HG03060 (cell line): ENCODE measurements at regions not wholly inside any gene's neighbourhood (a gene's known extent, or its start where the extent isn't known, plus 50 kb on each side); places are given as distances from the start of the nearest gene placed in this dataset.
"Not testable (repeated sequence)": the region's sequence is repeated elsewhere in the genome, so short reads cannot be mapped to it uniquely, and the experiment has no call there.

Source experiments
- ATAC-seq: cut with Tn5 transposase; IDR thresholded peaks from one replicate; pipeline ENCODE4 v1.9.1; 2021; ENCODE audit warnings: low read depth, moderate number of reproducible peaks; ENCODE audit not compliant: unreplicated experiment

DNA sequence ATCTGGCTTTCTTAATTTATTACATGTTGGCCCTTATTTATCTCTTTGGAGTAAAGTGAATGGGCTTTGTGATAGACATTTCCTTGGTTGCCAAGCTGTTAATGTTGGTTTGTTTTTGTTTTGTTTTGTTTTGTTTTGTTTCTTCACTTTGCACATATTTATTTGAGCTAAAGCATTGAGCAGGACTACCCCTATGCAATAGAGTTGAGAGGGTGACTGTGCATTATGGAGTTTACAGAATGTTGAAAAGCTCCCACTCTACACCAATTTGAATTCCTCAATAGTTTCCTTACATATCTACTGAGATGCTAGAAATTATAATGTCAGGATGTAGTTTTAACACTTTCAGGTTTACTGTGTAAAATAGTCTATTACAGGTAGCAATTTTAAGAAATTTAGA is 462.8 kb upstream of the CBLB start:
- ATAC-seq: no peak

DNA sequence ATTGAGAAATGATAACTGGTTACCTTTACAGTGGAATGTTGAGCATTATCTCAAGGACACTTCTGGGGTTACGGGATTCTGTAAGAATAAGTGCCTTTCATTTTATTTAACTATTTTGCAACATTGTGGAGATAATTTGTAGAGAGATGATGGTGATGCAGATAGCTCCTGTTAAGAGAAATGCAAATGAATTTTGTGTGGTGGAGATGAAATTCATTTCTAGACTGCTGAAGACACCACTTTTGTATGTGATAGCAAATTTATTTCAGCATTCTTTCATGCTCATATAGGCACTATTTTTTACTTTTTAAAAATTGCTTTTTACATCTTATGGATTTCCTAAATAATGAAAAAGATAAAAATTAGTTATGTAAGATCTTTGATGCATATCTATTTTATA is 463.3 kb upstream of the CBLB start:
- ATAC-seq: no peak

DNA sequence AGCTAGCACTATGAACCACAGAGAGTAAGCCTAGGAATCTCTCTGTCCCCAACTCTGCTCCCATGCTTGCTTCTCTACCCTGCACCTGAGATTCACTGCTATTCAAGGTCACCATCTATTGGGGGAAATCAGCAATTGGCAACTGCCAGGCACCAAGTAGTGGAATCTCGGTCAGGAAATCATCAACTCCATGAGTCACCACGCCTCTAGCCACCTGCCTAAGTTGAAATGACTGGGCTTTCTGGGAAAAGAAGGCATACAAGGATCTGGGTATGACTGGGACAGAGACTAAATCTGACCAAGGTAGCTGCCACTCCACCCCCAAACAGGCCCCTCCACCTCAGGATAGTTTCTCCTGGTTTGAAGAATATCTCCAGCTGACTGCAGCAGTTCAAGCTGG is 464.1 kb upstream of the CBLB start:
- ATAC-seq: peak; percentile 30

DNA sequence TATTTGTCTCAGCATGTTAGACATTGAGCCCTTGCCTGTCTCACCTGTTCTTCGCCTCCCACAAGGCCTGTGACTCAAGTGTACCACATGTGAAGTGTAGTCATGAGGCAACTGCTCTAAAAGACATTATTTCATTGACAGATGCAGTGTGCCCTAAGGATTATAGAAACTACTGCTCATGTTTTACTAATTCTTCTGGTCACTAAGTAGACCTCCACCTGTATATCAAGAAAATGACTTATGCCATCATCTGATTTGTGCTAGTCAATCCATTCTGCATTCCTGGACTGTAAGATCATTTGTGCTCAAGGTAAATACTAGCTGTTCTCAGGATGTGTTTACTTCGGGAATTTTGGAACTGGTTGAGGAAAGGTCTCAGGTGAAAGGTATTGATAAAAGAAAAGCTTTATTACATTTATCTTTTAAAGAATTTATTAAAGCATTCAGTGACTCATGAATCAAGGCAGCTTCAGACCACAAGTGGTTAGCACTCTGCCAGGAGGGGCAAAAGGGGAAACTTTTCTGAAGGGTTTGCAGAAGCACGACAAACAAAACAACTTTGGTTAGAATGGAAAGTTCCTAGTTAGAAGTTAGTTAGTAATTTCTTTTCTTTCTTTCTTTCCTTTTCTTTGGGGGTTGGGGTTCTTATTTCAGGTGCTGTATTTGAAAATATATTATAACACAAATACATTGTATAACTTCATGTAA is 465.3 kb upstream of the CBLB start:
- ATAC-seq: no peak

DNA sequence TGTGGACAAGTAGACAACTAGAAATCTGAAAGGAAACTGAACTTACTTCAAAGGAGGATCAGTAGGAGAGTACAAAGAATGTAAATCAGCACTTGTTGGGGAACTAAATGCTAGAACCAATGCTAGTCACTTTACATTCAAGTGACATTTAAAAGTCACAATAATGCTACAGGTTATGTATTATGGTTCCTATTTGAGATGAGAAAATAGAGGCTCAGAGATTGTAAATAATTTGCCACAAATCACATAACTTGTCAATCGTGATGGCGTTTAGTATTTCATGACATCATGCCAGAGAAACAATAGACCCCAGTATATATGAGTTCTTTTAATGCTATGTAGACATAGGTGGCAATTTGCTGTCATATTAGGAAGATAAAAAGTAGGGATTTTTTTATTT is 467.8 kb upstream of the CBLB start:
- no peak for ATAC-seq

DNA sequence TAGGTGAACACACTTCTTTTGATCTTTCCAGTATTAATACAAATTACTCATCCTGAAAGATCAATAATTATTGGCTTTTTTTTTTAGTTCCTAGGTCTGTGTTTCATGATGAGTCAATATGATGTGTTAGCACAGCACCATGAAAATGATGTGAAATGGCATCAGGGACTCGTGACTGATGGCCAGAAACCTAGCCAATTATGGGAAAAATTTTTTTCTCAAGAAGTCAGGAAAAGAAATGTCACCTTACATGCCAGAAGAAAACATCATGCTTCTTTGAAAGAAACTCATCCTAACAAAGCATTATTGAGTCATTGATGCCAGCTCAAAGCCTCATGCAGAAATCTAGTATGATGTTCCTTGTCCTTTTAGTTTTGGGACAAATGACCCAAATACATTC is 468.3 kb upstream of the CBLB start:
- ATAC-seq: no peak

DNA sequence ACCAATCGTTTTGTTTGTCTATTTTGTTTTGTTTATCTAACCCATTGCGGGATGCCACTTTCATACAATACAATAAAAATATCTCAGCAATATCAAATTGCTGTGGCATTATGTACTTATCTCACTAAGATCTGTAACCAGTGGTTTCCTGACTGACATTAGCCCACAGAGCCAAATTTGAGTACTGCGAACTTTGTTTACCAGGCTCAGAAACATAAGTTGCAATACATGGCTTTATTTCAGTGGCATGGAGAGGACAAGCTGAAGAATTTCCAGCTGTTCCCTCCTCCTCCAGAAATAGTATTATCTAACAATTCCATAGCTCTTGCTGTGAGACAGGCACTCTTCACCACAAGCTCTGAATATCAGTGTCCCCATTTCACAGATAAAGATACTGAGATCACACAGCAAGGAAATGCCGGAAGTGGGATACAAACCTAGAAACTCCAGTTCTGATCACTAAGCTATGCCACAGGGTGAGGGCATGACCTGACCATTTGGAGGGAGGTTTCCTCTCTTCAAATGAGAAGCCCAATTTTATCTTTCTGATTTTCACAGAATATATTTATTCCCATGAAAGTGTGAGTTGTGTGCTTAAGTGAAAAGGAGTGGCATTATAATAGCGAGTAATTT is 469.9 kb upstream of the CBLB start:
- no peak for ATAC-seq

DNA sequence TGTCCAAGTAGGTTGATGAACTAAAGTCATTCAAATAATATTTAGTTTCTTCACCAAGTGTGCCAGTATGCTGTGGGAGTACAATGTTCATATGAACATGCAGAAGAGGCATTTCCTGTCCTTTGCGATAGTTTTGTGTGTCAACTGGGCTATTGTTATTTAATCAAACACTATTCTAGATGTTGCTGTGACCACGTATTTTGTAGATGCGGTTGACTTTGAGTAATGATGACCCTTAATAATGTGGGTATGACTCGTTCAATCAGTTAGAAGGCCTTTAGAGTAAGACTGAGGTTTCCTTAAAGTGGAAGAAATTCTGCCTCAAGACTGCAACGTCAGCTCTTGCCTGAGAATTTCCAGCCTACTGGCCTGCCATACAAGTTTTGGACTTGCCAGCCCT is 470.7 kb upstream of the CBLB start:
- ATAC-seq: no peak

DNA sequence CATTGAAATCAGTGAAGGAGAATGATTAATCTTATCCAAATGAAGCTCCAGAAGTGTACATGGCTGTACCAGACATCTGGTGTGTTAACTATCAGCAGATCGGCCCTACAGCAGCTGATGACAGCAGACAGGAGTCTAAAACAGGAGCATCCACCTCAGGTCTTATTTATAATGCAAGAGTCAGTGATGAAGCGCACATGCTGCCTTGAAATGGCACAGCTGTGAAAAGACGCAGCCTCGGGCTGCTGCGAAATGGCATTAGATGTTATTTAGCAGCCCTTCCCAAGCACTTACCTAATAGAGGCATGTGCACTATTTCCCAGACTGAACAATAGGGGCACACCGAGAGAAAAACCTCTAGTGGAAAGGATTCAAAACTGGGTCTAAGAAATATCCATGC is 472.3 kb upstream of the CBLB start:
- ATAC-seq: no peak

DNA sequence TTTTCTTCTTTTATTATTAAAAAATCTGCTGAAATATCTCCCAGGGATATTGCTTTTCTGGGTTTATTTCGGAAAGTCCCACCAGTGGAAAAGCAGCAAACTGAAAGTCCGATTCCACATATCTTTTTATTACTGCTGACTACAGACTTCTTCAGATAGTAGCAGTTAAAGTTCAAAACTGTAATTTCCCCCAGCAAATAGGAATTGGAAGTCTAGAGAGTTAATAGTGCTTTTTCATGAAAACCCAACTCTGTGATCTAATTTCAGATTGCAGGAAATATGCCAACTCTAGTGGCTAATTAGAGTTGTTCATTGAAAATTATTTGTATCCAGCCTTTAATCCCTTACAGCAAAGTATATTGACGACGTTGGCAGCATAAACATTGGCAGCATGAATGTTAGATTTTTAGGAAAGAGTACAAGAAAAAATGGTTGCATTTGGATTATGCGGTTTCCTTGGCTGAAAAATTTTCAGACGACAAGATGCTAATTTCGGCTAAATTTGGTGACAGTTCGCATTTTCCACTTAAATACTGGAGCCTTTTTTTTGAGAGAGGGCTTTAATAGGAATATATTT is 472.9 kb upstream of the CBLB start:
- no peak for ATAC-seq

DNA sequence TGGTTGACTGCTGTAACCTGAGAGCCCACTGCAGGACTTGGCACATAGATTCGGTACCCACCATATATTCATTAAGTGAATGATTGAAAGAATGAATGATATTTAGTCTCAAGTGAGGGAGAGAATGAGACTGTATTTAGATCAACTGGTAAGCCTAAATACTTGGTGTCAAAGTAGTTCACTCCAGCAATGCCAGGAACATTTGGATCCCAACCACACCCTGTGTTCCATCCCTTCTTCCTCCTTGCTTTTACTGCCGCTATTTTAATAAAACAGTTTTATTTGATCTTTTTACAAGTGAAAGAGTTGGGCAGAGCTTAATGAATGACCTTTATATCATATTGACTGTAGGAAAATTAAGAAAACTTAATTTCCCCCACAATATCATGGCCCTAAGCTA is 473.6 kb upstream of the CBLB start:
- ATAC-seq: no peak

DNA sequence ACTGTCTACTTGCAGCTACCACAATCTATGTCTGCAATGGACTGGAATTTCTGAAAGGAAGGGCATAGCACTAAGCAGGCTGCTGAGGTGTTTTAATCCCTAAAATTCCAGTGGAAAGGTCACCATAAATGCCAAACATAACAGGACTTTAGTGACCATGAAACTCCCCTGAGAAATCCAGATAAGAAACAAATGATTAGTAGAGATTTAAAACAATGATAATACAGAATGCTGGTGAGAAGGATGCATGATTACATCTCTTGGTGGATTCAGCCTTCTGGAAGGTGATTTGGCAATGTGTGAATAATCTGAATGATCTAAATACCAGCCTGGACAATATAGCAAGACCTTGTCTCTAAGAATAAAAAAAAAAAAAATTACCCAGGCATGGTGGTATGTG is 475.0 kb upstream of the CBLB start:
- ATAC-seq: no peak

DNA sequence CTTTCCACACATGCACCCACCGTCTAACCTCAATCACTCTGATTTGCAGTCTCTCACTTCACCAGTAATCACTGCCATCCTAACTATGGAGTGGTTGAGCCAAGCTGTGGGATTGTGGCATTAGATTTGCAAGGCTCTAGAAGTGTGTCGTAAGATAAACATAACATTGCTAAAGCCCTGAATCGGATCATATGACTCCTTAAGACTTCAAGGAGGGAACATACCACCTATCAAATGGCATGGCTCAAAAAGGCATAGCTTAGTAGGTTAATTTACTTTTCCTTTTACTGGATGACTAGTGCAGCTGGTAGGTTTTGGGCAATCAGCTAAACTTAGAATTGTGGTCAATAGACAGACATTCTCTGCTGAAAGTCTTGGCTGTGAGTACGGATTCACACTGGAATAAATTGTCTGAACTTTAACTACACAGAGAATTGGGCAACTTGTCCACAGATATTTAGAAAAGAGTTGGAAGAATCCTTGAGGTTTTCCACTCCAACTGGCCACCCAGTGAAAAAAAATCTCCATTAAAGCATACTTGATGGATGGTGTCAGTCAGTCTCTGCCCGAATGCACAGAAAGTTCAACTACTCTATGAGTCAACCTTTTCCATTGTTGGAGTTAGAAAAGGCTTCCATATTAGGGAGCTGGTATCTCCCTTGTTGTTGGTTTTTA is 476.7 kb upstream of the CBLB start:
- no peak for ATAC-seq

DNA sequence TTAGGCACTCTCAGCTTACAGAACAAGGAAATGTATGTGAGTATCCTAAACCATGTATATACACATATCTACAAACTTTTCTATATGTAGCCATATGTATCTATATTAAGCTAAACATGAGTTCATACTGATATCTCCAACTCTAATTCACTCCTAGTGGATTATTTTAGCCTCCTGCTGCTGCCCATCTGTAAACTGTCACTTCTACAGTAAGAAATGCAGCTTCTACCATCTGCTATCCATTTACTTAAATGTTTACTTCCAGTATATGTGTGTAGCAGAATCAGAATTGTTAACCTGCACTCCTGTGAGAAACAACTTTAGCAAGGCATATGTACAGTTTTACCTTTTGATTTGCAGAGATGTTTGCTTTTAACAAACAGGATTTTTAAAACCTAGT is 478.5 kb upstream of the CBLB start:
- no peak for ATAC-seq

DNA sequence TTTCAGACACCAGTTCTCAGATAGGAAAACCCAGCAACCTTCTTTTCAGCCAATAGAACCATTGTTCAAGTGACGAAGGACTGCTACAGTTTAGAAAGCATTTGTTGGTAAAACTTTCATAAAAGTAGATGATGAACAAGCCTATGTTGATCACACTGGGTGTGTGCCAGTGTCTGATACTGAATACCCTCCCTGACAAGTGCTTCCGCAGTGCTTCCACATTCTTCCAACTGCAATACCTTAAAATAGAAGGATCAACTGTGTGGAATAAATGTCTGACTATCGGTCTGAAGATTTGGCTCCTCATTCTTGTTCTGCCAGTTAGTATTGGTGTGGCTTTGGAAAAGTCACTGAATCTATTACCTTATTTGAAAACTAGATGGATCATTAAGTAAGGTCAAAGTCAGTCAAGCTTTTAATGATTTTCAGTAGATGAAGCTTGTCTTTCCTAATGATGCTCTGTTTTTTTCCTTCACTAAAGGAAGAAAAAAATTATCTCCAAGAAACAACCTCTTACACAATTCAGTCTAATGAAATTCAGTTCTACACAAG is 479.4 kb upstream of the CBLB start:
- no peak for ATAC-seq

DNA sequence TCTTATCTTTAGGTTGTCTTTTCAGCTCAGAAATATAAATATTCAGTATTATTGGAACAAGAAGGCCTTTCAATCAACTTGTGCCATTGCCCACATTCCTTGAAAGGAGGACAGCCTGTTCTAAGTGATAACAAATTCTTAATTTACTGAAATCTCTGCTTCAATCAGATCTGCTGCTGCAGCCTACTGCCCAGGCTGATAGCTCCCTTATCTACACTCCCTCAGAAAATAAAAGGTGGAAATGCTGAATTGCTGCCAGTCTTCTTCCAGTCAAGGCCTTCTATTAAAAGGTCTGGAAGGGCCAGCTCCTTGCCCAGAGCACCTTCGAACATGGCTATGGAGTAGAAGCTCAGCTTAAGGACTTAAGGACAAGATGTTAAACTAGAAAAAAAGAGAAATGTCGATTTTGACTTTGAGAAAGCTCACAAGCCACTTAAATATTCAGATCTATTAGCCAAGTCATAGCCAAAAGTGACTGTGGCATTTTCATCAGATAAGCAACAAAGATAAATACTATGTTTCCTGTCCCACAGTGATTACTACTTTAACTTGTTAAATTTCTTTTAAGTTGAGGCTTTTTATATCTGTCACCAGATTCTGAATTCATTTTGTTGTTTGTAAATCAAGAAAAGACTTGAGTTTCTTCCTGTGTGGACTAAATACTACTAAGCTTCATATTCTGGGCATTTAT is 480.5 kb upstream of the CBLB start:
- ATAC-seq: no peak

DNA sequence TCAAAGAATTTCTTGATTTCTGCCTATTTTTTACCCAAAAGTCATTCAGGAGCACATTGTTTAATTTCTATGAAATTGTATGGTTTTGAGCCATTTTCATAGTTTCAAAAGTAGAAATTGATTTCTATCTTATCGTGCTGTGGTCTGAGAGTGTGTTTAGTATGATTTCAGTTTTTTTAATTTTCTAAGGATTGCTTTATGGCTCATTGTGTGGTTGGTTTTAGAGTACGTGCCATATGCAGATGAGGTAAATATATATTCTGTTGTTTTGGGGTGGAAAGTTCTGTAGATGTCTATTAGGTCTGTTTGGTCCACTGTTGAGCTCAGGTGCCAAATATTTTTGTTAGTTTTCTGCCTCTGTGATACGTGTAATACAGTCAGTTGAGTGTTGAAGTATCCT is 487.1 kb upstream of the CBLB start:
- ATAC-seq: no peak

DNA sequence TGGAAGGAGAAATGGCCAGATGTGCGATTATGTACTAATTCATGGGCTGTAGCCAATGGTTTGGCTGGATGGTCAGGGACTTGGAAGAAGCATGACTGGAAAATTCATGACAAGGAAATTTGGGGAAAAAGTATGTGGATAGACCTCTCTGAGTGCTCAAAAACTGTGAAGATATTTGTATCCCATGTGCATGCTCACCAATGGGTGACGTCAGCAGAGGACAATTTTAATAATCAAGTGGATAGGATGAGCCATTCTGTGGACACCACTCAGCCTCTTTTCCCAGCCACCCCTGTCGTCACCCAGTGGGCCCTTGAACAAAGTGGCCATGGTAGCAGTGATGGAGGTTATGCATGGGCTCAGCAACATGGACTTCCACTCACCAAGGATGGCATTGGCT is 490.9 kb upstream of the CBLB start:
- no peak for ATAC-seq

DNA sequence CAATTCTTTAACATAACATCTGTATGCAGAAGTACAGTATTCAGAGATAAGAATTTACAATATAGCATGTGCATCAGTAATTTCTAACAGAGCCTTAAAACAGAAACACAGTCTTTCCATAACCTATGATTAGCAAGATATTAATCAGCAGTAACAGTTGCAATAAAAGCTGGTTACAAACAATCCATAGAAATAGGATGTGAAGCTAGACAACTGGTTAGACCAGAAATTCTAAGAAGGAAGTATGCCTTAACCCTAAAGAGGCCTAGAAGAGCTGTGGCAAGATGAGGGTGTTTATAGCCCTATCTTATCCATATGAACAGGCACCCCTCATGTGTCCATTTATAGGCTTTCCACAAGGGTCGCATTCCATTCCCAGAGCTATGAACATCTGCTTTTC is 492.1 kb upstream of the CBLB start:
- not testable (repeated sequence) for ATAC-seq

DNA sequence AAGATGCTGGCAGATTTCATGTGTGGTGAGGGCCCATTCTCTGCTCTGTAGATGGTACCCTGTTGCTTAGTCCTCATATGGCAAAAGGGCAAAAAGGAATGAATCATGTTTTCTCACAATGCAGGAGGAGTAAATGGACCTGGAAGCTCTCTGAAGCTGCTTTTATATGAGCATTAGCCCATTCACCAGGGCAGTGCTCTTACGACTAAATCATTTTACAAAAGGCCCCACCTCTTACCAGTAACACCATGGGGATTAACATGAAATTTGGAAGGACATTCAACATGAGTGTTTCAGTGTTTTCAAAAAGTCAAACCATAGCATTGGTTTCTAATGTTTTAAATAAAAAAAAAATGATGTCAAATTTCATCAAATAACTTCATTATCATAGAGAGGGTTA is 495.7 kb upstream of the CBLB start:
- no peak for ATAC-seq
